Esophagus muscularis mucosa (tissue), 3 donors: ENCODE measurements at regions not wholly inside any gene's neighbourhood (a gene's known extent, or its start where the extent isn't known, plus 50 kb on each side); places are given as distances from the start of the nearest gene placed in this dataset.

Experiments
- EP300 ChIP-seq: sonication (generic); formaldehyde crosslinking; IDR thresholded peaks from one replicate; pipeline ENCODE4 v1.6.1; 2017; ENCODE audit warnings: antibody characterized with exemption
- POLR2AphosphoS5 ChIP-seq, 2 donors: sonication (generic); formaldehyde crosslinking; IDR thresholded peaks; one replicate each; pipeline ENCODE4 v1.6.1; 2017; ENCODE audit warnings: antibody characterized with exemption in 2 of 2

DNA sequence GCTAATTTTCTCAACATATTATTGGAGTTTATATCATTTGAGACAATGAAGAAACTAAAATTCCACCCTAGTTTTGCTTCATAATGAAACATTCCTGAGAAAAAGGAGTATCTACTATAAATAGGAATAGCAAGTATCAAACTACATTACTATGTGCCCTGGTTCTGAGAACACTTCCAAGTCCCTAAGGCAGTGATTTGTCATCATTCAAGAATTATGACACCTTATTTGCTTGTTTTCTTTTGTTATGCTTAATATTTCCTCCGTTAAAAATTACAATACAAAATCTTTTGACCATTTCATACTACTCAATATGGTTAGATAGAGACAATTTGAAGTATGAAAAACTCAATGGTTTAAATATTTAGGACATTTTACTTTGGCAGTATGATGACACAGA is 707.8 kb upstream of the GOLIM4 start:
- TF ChIP-seq EP300 (no peak), POLR2AphosphoS5 (IDR thresholded peaks at IDR 0.05) (no peak)
